Pulmonary artery endothelial cell (primary cell): ENCODE measurements at regions not wholly inside any gene's neighbourhood (a gene's known extent, or its start where the extent isn't known, plus 50 kb on each side); places are given as distances from the start of the nearest gene placed in this dataset.

Experiments
- DNase-seq: peaks from one replicate; pipeline ENCODE4 v3.0.0-alpha.2; 2011; ENCODE audit warnings: low read depth, low spot score

GRCh38 chr4:81826817-81827424 lies 355.2 kb upstream of the RASGEF1B start:
- no peak for DNase-seq

GRCh38 chr4:81826335-81826734 lies 354.6 kb upstream of the RASGEF1B start:
- DNase-seq, result no peak

- no peak for DNase-seq
Measured at GRCh38 chr4:81818385-81818920, 346.7 kb upstream of the RASGEF1B start.

- no peak for DNase-seq
Measured at GRCh38 chr4:81816031-81816761, 344.5 kb upstream of the RASGEF1B start.

GRCh38 chr4:81814987-81815541 lies 343.4 kb upstream of the RASGEF1B start:
- no peak for DNase-seq

GRCh38 chr4:81811562-81812293 lies 340.0 kb upstream of the RASGEF1B start:
- no peak for DNase-seq

- no peak for DNase-seq
Measured at GRCh38 chr4:81808011-81808672, 336.4 kb upstream of the RASGEF1B start.

GRCh38 chr4:81807386-81807785 lies 335.7 kb upstream of the RASGEF1B start:
- DNase-seq, result no peak

- DNase-seq, result no peak
Measured at GRCh38 chr4:81806485-81806884, 334.8 kb upstream of the RASGEF1B start.

- no peak for DNase-seq
Measured at GRCh38 chr4:81804849-81805248, 333.1 kb upstream of the RASGEF1B start.

- no peak for DNase-seq
Measured at GRCh38 chr4:81802285-81802846, 330.7 kb upstream of the RASGEF1B start.

GRCh38 chr4:81799371-81799770 lies 327.7 kb upstream of the RASGEF1B start:
- DNase-seq, result no peak

- DNase-seq, result no peak
Measured at GRCh38 chr4:81796790-81797528, 325.3 kb upstream of the RASGEF1B start.

- no peak for DNase-seq
Measured at GRCh38 chr4:81792521-81792920, 320.8 kb upstream of the RASGEF1B start.

- no peak for DNase-seq
Measured at GRCh38 chr4:81790477-81790876, 318.8 kb upstream of the RASGEF1B start.

- no peak for DNase-seq
Measured at GRCh38 chr4:81789741-81790399, 318.2 kb upstream of the RASGEF1B start.

- DNase-seq, result no peak
Measured at GRCh38 chr4:81789158-81789557, 317.5 kb upstream of the RASGEF1B start.

- DNase-seq, result no peak
Measured at GRCh38 chr4:81786766-81787165, 315.1 kb upstream of the RASGEF1B start.

- DNase-seq, result no peak
Measured at GRCh38 chr4:81786063-81786763, 314.5 kb upstream of the RASGEF1B start.
